GM18502 (cell line): ENCODE measurements at regions not wholly inside any gene's neighbourhood (a gene's known extent, or its start where the extent isn't known, plus 50 kb on each side); places are given as distances from the start of the nearest gene placed in this dataset.

Experiments used
- ATAC-seq: cut with Tn5 transposase; IDR thresholded peaks from one replicate; pipeline ENCODE4 v1.9.1; 2021; ENCODE audit warnings: mild to moderate bottlenecking; ENCODE audit not compliant: unreplicated experiment, poor library complexity

DNA sequence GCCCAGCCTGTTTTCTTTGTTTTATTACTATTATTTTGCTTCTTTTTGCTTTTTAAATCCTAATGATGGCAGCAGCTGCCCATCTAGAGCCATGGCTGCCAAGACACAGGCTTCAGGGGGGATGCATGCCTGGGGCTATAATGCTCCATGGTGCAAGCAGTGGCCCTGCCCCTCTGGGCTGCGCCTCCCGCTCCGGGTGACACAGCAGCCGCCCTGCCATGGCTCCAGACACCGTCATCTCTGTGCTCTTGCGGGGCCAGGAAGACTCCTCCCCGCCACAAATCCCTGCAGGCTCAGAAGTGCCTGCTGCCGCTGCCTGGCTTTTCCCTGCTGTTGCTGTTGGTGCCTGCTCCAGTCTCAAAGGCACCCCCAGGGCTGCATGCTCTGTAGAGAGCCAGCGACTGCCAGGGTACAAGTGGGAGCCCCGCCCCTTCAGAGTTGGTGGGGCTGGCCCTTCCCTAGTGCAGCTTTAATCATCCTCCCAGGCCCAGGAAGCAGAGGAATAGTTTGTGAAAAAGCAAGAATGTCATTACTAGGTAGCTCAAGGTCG, 581.5 kb downstream of the FGF9 start:
- no peak for ATAC-seq

DNA sequence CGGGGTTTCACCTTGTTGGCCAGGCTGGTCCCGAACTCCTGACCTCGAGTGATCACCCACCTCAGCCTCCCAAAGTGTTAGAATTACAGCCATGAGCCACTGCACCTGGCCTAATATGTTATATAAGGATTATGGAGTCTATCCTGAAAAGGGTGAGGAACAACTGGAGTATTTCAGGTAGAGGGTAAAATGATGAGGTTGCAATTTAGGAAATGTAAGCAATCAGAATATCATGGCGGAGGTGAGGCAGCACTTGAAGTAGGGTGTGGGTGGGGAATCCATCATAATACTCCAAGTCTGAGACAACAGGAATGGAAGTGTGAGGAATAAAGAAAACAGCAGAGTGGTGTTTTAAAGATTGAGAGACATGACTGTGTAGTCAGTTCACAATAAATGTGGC, 582.2 kb downstream of the FGF9 start:
- ATAC-seq: no peak

DNA sequence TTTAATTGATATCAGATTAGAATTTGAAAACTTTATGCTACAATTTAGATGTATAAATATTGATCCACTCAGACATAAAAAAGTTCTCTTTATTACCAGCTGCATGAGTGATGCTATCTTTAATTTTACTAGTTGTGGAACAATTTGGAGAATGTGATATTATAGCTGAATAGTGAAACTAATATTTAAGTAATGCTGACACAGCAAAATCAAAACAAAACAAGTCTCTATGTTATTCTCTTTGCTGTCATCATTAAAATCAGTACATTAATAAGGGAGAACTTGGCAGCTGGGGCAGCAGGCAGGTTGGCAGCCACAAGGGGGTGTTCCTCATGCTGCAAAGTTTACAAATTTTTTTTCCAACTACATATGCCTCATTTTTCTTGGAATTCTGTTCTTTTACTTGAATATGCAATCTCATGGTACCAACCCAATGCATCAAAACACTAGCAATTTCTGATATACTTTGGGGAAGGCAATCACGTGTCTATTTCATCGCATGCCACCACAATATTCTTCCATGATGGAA, 585.3 kb downstream of the FGF9 start:
- no peak for ATAC-seq

DNA sequence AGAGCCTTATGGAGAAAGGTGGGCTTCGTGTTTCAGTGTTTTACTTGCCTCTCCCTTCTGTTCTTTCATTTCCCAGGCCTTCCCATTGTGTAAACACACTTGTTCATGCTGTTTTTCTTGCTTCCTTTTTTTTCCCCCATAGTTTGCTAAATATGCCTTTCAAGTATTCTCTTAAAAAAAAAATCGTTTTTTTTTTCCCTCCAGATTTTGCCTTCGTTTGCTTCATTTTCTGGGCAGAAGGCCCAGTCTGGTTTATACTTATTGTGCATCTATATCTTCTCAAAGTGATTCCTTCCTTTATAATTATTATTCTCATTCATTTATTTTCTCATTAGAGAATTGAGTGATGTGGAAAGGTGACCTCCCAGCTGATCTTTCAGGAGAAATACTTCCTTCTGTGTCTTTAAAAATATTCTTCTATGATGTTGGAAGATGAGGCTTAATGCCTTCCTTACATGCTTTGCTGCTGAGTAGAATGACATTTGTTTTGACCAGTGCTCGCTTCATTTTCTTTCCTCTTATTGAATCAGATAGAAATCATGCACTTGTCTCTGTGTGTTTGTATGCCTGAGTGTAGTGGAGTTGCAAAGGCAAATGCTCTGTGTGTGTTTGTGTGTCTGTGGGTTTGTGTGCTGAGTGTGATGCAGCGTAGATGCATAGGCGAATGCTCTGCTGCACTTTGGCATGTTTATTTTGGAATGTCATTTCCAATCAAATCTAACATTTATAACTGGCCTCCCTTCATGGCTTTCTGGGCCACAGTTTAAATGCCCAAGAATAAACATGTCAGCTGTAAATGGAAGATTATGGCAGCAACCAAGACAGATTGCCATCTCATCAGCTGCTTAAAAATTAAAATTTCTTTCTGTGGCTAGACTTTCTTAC, 591.4 kb downstream of the FGF9 start:
- no peak for ATAC-seq

DNA sequence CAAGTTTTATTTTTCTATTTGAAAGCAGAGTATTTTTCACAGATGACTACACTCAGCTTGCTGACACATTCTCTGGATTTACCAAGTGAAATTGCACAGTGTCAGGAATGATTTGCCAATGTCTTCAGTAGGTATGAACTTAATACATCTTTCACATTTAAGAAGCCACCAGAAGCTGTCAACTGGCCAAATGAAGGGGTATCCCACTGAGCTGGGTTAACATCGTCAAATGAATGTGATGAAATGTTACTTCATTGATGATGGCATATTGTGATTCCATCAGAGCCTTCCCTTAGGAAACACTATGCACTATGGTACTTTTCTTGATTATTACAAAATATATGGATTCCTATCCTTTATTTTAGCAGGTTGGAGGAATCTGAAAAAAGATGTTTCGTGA, 592.3 kb downstream of the FGF9 start:
- no peak for ATAC-seq

DNA sequence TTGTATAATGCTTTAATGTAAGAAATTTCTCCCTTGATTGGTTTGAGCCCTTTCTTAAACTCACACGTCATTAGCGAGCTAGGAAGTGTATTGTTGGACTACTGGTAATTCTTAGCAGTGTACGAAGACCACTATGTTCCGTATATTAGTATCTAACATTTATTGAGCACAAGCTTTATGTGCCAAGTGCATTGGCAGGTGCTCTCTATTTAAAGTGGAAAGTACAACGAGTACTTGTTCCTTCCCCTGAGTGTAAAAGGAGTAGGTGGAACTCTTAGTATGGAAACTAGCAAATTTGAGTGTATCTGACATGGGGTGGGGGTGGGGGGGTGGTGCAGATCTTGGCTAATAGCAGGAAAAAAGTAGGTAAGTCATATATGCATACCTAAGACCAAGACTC, 594.7 kb downstream of the FGF9 start:
- ATAC-seq: no peak

- no peak for ATAC-seq
Measured at GRCh38 chr13:22270881-22271280, 600.0 kb downstream of the FGF9 start.

- ATAC-seq: no peak
Measured at GRCh38 chr13:22271903-22272302, 601.0 kb downstream of the FGF9 start.

GRCh38 chr13:22275393-22275792, 604.5 kb downstream of the FGF9 start:
- ATAC-seq: no peak

DNA sequence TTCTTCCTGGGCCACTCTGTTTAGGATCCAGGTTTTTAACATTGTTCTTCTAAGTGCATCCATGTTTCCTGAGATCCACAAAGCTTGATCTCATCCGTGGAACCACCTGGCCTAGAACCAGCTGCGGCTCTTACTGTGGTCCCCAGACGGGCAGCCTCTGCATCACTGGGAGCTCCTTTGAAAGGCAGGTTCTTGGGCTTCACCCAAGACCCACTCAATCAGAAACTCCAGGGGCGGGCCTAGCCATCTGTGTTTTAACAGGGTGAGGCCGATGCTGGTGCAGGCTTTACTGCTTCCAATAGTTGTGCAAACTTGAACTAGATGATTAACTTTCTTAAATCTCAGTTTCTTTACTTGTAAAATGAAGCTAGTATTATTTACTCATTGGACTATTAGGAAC, 605.7 kb downstream of the FGF9 start:
- ATAC-seq: no peak

- ATAC-seq: peak; percentile 82
Measured at GRCh38 chr13:22278336-22278929, 607.6 kb downstream of the FGF9 start.

GRCh38 chr13:22285867-22286266, 615.0 kb downstream of the FGF9 start:
- no peak for ATAC-seq

GRCh38 chr13:22286338-22286737, 615.5 kb downstream of the FGF9 start:
- no peak for ATAC-seq

DNA sequence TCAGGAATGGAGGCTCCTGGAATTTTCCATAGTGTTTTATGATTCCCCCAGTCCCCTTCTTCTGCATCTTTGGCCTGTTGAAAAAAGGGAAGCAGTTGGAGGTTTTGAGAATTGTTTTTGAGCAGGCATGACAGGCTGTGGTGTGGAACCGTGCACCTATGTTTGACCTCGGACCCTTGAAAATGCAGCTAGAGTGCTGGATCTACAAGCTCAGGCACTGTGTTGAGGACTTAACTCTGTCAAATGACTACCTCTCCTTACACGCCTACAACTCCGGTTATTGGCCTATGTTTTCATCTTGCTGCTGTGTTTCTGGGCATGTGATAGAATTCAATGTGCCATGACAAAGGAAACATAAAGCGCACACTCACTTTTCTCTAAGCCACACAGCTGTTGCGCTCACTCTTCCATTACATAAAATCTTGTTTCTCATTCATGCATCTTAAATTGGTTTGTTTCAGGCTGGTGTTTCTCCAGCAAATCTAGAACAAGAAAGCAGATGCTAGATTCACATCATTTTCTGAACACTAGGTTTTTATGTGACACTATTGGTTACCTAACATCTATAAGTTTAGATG, 616.6 kb downstream of the FGF9 start:
- no peak for ATAC-seq

- no peak for ATAC-seq
Measured at GRCh38 chr13:22288496-22288895, 617.6 kb downstream of the FGF9 start.

- no peak for ATAC-seq
Measured at GRCh38 chr13:22289711-22290110, 618.8 kb downstream of the FGF9 start.

DNA sequence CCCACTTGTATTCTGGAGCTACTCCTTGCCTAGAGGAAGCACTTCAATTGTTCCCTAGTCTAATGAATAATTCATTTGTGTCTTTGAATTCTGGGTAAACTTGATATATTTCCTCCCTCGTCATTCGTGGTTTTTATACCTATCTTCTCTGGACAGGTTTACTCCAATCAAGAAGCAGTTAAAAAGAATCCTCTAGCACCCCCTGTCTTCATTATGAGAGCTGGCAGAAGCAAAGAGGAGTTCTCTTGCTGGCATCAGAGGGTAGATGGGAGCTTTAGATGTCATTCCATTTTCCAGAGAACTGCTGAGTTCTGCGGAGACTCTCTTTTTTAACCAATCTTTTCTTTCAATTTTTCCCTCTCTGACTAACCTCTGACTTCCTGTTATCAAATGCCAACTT, 627.7 kb downstream of the FGF9 start:
- ATAC-seq: no peak

DNA sequence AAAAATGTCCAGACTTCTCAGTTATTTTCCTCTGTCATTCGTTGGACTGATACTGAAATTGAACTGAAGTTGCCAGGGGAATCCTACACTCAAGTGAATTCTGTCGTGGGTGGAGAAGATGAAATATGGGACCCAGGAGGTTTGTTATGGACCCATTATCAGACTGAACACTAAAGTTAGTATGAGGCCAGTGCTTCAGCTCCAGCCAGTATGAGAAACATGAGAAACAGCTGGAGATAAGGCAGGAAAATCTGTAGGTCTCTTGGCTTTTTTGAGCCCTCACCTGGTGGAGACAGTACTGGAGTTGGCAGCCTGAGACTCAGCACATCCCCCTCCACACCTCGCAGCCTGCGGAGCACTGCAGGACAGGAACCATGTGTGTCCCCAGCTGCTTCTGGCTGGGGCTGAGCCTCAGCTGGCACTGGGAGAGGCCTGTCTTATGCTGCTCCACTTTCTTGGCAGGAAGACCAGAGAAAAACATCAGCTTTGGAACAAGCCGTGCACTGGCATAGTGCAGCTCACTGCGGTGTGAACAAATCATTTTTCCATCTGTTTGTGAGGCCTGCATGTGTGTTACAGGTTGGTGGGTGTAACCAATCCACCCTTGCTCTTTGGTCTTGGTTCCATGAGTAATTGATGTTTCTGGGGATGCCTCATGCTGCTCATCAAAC, 641.0 kb downstream of the FGF9 start:
- ATAC-seq: no peak

GRCh38 chr13:22312405-22312803, 641.5 kb downstream of the FGF9 start:
- no peak for ATAC-seq

DNA sequence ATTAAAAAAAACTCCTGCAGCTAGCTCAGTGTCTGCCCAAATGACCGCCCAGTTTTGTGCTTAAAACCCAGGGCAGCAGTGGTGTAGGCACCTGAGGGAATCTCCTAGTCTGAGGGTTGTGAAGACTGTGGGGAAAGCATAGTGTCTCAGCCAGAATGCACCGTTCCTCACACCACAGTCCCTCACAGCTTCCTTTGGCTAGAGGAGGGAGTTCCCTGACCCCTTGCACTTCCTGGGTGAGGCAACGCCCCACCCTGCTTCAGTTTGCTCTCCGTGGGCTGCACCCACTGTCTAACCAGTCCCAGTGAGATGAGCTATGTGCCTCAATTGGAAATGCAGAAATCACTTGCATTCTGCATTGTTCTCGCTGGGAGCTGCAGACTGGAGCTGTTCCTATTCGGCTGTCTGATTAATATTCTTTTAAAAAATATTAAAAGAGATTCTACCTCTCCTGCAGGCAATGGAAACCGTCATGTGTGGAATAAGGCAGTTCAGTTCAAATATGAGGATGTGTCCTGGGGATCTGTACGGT, 645.7 kb downstream of the FGF9 start:
- no peak for ATAC-seq
